ENCODE measurements at regions not wholly inside any gene's neighbourhood (a gene's known extent, or its start where the extent isn't known, plus 50 kb on each side); places are given as distances from the start of the nearest gene placed in this dataset.

GRCh38 chr4:123939621-123940020, 543.0 kb downstream of the SPRY1 start:
- peak in 2 of 5 donors; percentile 27 to 40 for DNase-seq
- no peaks in the 10 kb centered on the region for H3K9me3 ChIP-seq (ENCODE audit: control insufficient read depth in 2 of 3, insufficient read depth in 1 of 3, low read length in 3 of 3)

GRCh38 chr4:123940604-123941003, 544.0 kb downstream of the SPRY1 start:
- no peak overlapping the region for H3K9ac ChIP-seq (ENCODE audit: low read length in 3 of 3)
- H3K36me3 ChIP-seq (ENCODE audit: control insufficient read depth in 2 of 3, insufficient read depth in 3 of 3, low read length in 3 of 3): no peaks in the 10 kb centered on the region
- no peak overlapping the region for H3K4me3 ChIP-seq (ENCODE audit: low read length in 3 of 3)
- DNase-seq: no peak
- FAIRE-seq: no peak
- intact Hi-C loops (cut with DNase I): no loop called here
- H3K4me1 ChIP-seq (ENCODE audit: control insufficient read depth in 2 of 3, insufficient read depth in 2 of 3, low read depth in 1 of 3, low read length in 3 of 3): no peaks in the 10 kb centered on the region
- H3K27me3 ChIP-seq (ENCODE audit: control insufficient read depth, insufficient read depth, low read length): no peaks in the 10 kb centered on the region
- TF ChIP-seq, protein P1, sequence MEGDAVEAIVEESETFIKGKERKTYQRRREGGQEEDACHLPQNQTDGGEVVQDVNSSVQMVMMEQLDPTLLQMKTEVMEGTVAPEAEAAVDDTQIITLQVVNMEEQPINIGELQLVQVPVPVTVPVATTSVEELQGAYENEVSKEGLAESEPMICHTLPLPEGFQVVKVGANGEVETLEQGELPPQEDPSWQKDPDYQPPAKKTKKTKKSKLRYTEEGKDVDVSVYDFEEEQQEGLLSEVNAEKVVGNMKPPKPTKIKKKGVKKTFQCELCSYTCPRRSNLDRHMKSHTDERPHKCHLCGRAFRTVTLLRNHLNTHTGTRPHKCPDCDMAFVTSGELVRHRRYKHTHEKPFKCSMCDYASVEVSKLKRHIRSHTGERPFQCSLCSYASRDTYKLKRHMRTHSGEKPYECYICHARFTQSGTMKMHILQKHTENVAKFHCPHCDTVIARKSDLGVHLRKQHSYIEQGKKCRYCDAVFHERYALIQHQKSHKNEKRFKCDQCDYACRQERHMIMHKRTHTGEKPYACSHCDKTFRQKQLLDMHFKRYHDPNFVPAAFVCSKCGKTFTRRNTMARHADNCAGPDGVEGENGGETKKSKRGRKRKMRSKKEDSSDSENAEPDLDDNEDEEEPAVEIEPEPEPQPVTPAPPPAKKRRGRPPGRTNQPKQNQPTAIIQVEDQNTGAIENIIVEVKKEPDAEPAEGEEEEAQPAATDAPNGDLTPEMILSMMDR (IDR thresholded peaks at IDR 0.05; ENCODE audit: borderline replicate concordance, extremely low read depth, insufficient read depth): no peak
- no peak overlapping the region for H3K27ac ChIP-seq (ENCODE audit: low read depth in 2 of 2, low read length in 2 of 2)
- no peaks in the 10 kb centered on the region for H3K9me3 ChIP-seq (ENCODE audit: control insufficient read depth in 2 of 3, insufficient read depth in 1 of 3, low read length in 3 of 3)

More at GRCh38 chr4:123939621-123940020, 543.0 kb downstream of the SPRY1 start:
- no peak overlapping the region for H3K4me3 ChIP-seq (ENCODE audit: low read length in 3 of 3)
- no peaks in the 10 kb centered on the region for H3K4me1 ChIP-seq (ENCODE audit: control insufficient read depth in 2 of 3, insufficient read depth in 2 of 3, low read depth in 1 of 3, low read length in 3 of 3)
- intact Hi-C loops (cut with DNase I): no loop called here
- FAIRE-seq: no peak
- H3K9ac ChIP-seq (ENCODE audit: low read length in 3 of 3): no peak overlapping the region
- H3K36me3 ChIP-seq (ENCODE audit: control insufficient read depth in 2 of 3, insufficient read depth in 3 of 3, low read length in 3 of 3): no peaks in the 10 kb centered on the region
- no peak overlapping the region for H3K27ac ChIP-seq (ENCODE audit: low read depth in 2 of 2, low read length in 2 of 2)
- TF ChIP-seq, protein P1 (IDR thresholded peaks at IDR 0.05; ENCODE audit: borderline replicate concordance, extremely low read depth, insufficient read depth): no peak
- no peaks in the 10 kb centered on the region for H3K27me3 ChIP-seq (ENCODE audit: control insufficient read depth, insufficient read depth, low read length)

GRCh38 chr4:123941306-123941705, 544.7 kb downstream of the SPRY1 start:
- TF ChIP-seq, protein P1 (IDR thresholded peaks at IDR 0.05; ENCODE audit: borderline replicate concordance, extremely low read depth, insufficient read depth): no peak
- Histone ChIP-seq H3K27ac (ENCODE audit: low read depth in 2 of 2, low read length in 2 of 2) (no peak overlapping the region), H3K9ac (ENCODE audit: low read length in 3 of 3) (no peak overlapping the region), H3K36me3 (ENCODE audit: control insufficient read depth in 2 of 3, insufficient read depth in 3 of 3, low read length in 3 of 3) (no peaks in the 10 kb centered on the region), H3K9me3 (ENCODE audit: control insufficient read depth in 2 of 3, insufficient read depth in 1 of 3, low read length in 3 of 3) (no peaks in the 10 kb centered on the region), H3K4me3 (ENCODE audit: low read length in 3 of 3) (no peak overlapping the region), H3K27me3 (ENCODE audit: control insufficient read depth, insufficient read depth, low read length) (no peaks in the 10 kb centered on the region), H3K4me1 (ENCODE audit: control insufficient read depth in 2 of 3, insufficient read depth in 2 of 3, low read depth in 1 of 3, low read length in 3 of 3) (no peaks in the 10 kb centered on the region)
- intact Hi-C loops (cut with DNase I): no loop called here
- DNase-seq: no peak
- FAIRE-seq: no peak

GRCh38 chr4:123943976-123944375, 547.4 kb downstream of the SPRY1 start:
- Histone ChIP-seq H3K9ac (ENCODE audit: low read length in 3 of 3) (no peak overlapping the region), H3K4me1 (ENCODE audit: control insufficient read depth in 2 of 3, insufficient read depth in 2 of 3, low read depth in 1 of 3, low read length in 3 of 3) (no peaks in the 10 kb centered on the region), H3K36me3 (ENCODE audit: control insufficient read depth in 2 of 3, insufficient read depth in 3 of 3, low read length in 3 of 3) (no peaks in the 10 kb centered on the region), H3K27ac (ENCODE audit: low read depth in 2 of 2, low read length in 2 of 2) (no peak overlapping the region), H3K27me3 (ENCODE audit: control insufficient read depth, insufficient read depth, low read length) (no peaks in the 10 kb centered on the region), H3K4me3 (ENCODE audit: low read length in 3 of 3) (no peak overlapping the region), H3K9me3 (ENCODE audit: control insufficient read depth in 2 of 3, insufficient read depth in 1 of 3, low read length in 3 of 3) (no peaks in the 10 kb centered on the region)
- DNase-seq: no peak
- peak; percentile 21 for FAIRE-seq
- intact Hi-C loops (cut with DNase I): no loop called here
- TF ChIP-seq, protein P1 (IDR thresholded peaks at IDR 0.05; ENCODE audit: borderline replicate concordance, extremely low read depth, insufficient read depth): no peak
